ENCODE measurements at regions not wholly inside any gene's neighbourhood (a gene's known extent, or its start where the extent isn't known, plus 50 kb on each side); places are given as distances from the start of the nearest gene placed in this dataset.

- TF ChIP-seq EZH2phosphoT487 (IDR thresholded peaks at IDR 0.05; ENCODE audit: insufficient read depth, low read depth) (no peak), EZH2 (IDR thresholded peaks at IDR 0.05; ENCODE audit: insufficient read depth, poor library complexity, severe bottlenecking) (no peak)
Observed at GRCh38 chr1:209505044-209505443, 78.5 kb upstream of the CAMK1G start.
